H1 (cell line): ENCODE measurements at regions not wholly inside any gene's neighbourhood (a gene's known extent, or its start where the extent isn't known, plus 50 kb on each side); places are given as distances from the start of the nearest gene placed in this dataset.

Experiments
- CTCF ChIA-PET: fragments of 300-600 bp; sonication (Branson Sonifier 250); formaldehyde crosslinking; loops from one replicate; lab custom pipeline; 2021; ENCODE audit not compliant: partially characterized antibody; lab: Charles Lee
- POLR2A ChIA-PET: fragments of 300-600 bp; sonication (Branson Sonifier 250); formaldehyde crosslinking; loops from one replicate; lab custom pipeline; 2021; ENCODE audit warnings: inconsistent platforms; ENCODE audit not compliant: partially characterized antibody; lab: Charles Lee
- DNase-seq, 2 experiments: peaks; one replicate each; pipeline versions ENCODE4 v3.0.0 to v3.0.0-alpha.2; 2010 to 2022; ENCODE audit warnings: low spot score in 2 of 2, low read depth in 1 of 2, mixed read lengths in 1 of 2
- FAIRE-seq: peaks from 2 replicates; lab custom pipeline; 2011; peaks lifted over from hg19 to GRCh38; lab: Jason Lieb, UNC
- H2AFZ ChIP-seq: 2 replicates; pipeline ENCODE4 v1.8.1; 2012; ENCODE audit warnings: low read length, inconsistent platforms
- H2AK5ac ChIP-seq: 2 replicates; pipeline ENCODE4 v1.6.1; 2013; ENCODE audit warnings: low read depth, low read length
- H2BK120ac ChIP-seq: replicated peaks from 2 replicates; pipeline ENCODE3; 2013; ENCODE audit warnings: low read depth, low read length, inconsistent platforms
- H2BK12ac ChIP-seq: 2 replicates; pipeline ENCODE4 v1.6.1; 2013; ENCODE audit warnings: low read depth, low read length
- H2BK15ac ChIP-seq: 2 replicates; pipeline ENCODE4 v1.6.1; 2013; ENCODE audit warnings: low read length
- H2BK20ac ChIP-seq: 2 replicates; pipeline ENCODE4 v1.6.1; 2013; ENCODE audit warnings: low read length
- H2BK5ac ChIP-seq: 2 replicates; pipeline ENCODE4 v1.6.1; 2013; ENCODE audit warnings: low read depth, low read length
- H3K14ac ChIP-seq: 2 replicates; pipeline ENCODE4 v1.6.1; 2013; ENCODE audit warnings: inconsistent platforms; ENCODE audit not compliant: insufficient read length
- H3K18ac ChIP-seq: 2 replicates; pipeline ENCODE4 v1.6.1; 2013; ENCODE audit warnings: low read length; ENCODE audit errors: extremely low read depth
- H3K23ac ChIP-seq: 2 replicates; pipeline ENCODE4 v1.6.1; 2013; ENCODE audit warnings: inconsistent platforms; ENCODE audit not compliant: insufficient read length
- H3K23me2 ChIP-seq: 2 replicates; pipeline ENCODE4 v1.6.1; 2013; ENCODE audit warnings: low read depth, low read length
- H3K27ac ChIP-seq: 2 replicates; pipeline ENCODE4 v1.6.1; 2011; ENCODE audit warnings: low read depth, low read length, inconsistent platforms
- H3K27me3 ChIP-seq, 4 experiments: replicated peaks in 1 of 4; 1 replicate in 1 of 4; 2 replicates in 3 of 4; pipeline versions ENCODE4 v1.6.1 to v1.8.1; 2011 to 2013; ENCODE audit warnings: low read length in 3 of 4, mild to moderate bottlenecking in 3 of 4, inconsistent platforms in 2 of 4, mixed read lengths in 2 of 4, moderate library complexity in 1 of 4; ENCODE audit not compliant: control insufficient read depth in 3 of 4, insufficient read depth in 3 of 4; ENCODE audit errors: extremely low read depth in 1 of 4
- H3K36me3 ChIP-seq, 4 experiments: 2 replicates each; pipeline versions ENCODE4 v1.6.1 to v1.8.1; 2011 to 2013; ENCODE audit warnings: mild to moderate bottlenecking in 4 of 4, low read length in 3 of 4, moderate library complexity in 2 of 4, control low read depth in 1 of 4, inconsistent platforms in 1 of 4; ENCODE audit not compliant: insufficient read depth in 4 of 4, control insufficient read depth in 2 of 4
- H3K4ac ChIP-seq: replicated peaks from 2 replicates; pipeline ENCODE3; 2013; ENCODE audit warnings: low read length, low read depth, mixed read lengths, inconsistent platforms; ENCODE audit not compliant: insufficient read length
- H3K4me1 ChIP-seq, 4 experiments: replicated peaks in 1 of 4; 1 replicate in 1 of 4; 2 replicates in 3 of 4; pipeline versions ENCODE4 v1.6.1 to v1.8.1; 2011 to 2013; ENCODE audit warnings: low read length in 3 of 4, inconsistent platforms in 2 of 4, mixed read lengths in 1 of 4; ENCODE audit not compliant: insufficient read depth in 4 of 4, control insufficient read depth in 3 of 4
- H3K4me2 ChIP-seq, 2 experiments: 2 replicates each; pipeline versions ENCODE4 v1.6.1 to v1.8.1; 2011 to 2013; ENCODE audit warnings: low read depth in 2 of 2, low read length in 2 of 2, control low read depth in 1 of 2, inconsistent platforms in 1 of 2, mild to moderate bottlenecking in 1 of 2; ENCODE audit not compliant: insufficient read depth in 1 of 2
- H3K4me3 ChIP-seq, 4 experiments: fragments of 200-600, 300-600 bp in 1 of 4; sonication (generic), shearing (Covaris generic), sonication (Bioruptor Twin) in 1 of 4; 2 replicates each; pipeline versions ENCODE4 v1.5.1 to v1.8.1; 2011 to 2016; ENCODE audit warnings: low read length in 4 of 4, low read depth in 3 of 4, control low read depth in 2 of 4, inconsistent platforms in 2 of 4, mild to moderate bottlenecking in 2 of 4, mixed read lengths in 1 of 4, moderate library complexity in 1 of 4; ENCODE audit not compliant: insufficient read depth in 2 of 4; ENCODE audit errors: extremely low read depth in 1 of 4
- H3K56ac ChIP-seq: replicated peaks from 2 replicates; pipeline ENCODE3; 2013; ENCODE audit warnings: low read depth, mild to moderate bottlenecking, mixed read lengths, low read length, inconsistent platforms; ENCODE audit not compliant: insufficient read length
- H3K79me1 ChIP-seq: 2 replicates; pipeline ENCODE4 v1.6.1; 2013; ENCODE audit warnings: low read depth, low read length, control low read depth
- H3K79me2 ChIP-seq, 2 experiments: 2 replicates each; pipeline versions ENCODE4 v1.6.1 to v1.8.1; 2012 to 2013; ENCODE audit warnings: low read length in 2 of 2, mild to moderate bottlenecking in 2 of 2, inconsistent platforms in 1 of 2; ENCODE audit not compliant: insufficient read depth in 2 of 2, control insufficient read depth in 1 of 2
- H3K9ac ChIP-seq, 4 experiments: replicated peaks in 1 of 4; 1 replicate in 1 of 4; 2 replicates in 3 of 4; pipeline versions ENCODE4 v1.6.1 to v1.8.1; 2011 to 2013; ENCODE audit warnings: low read depth in 3 of 4, low read length in 3 of 4, control low read depth in 2 of 4, mild to moderate bottlenecking in 2 of 4, moderate library complexity in 2 of 4, inconsistent platforms in 1 of 4; ENCODE audit errors: extremely low read depth in 1 of 4
- H3K9me3 ChIP-seq, 2 experiments: 2 replicates each; pipeline versions ENCODE4 v1.6.1 to v1.8.1; 2012 to 2013; ENCODE audit warnings: mild to moderate bottlenecking in 2 of 2, moderate library complexity in 2 of 2, control low read depth in 1 of 2, inconsistent platforms in 1 of 2, low read depth in 1 of 2, low read length in 1 of 2, mixed read lengths in 1 of 2; ENCODE audit not compliant: insufficient read depth in 2 of 2
- H4K20me1 ChIP-seq, 2 experiments: replicated peaks in 1 of 2; 2 replicates each; pipeline versions ENCODE3 to v1.8.1; 2011 to 2013; ENCODE audit warnings: inconsistent platforms in 2 of 2, low read length in 2 of 2, mild to moderate bottlenecking in 1 of 2; ENCODE audit not compliant: insufficient read depth in 2 of 2, control insufficient read depth in 1 of 2
- H4K5ac ChIP-seq: 2 replicates; pipeline ENCODE4 v1.6.1; 2013; ENCODE audit warnings: low read length, low read depth, mixed read lengths, inconsistent platforms; ENCODE audit not compliant: insufficient read length
- H4K8ac ChIP-seq: 2 replicates; pipeline ENCODE4 v1.8.0; 2013; ENCODE audit warnings: mild to moderate bottlenecking, moderate library complexity, low read length, inconsistent platforms; ENCODE audit not compliant: insufficient read depth; ENCODE audit errors: extremely low read depth
- H4K91ac ChIP-seq: replicated peaks from 2 replicates; pipeline ENCODE3; 2013; ENCODE audit warnings: low read length, mixed read lengths, inconsistent platforms; ENCODE audit not compliant: insufficient read length
- ASH2L ChIP-seq: fragments of 200-600, 300-600 bp; sonication (generic); IDR thresholded peaks from one replicate; pipeline ENCODE4 v1.7.1; 2017; ENCODE audit warnings: low read length
- CEBPB ChIP-seq: IDR thresholded peaks from 2 replicates; pipeline ENCODE4 v1.6.1; 2012; ENCODE audit warnings: low read depth, low read length
- CREB1 ChIP-seq: IDR thresholded peaks from 2 replicates; pipeline ENCODE4 v1.6.1; 2012; ENCODE audit warnings: inconsistent platforms
- HDAC6 ChIP-seq: IDR thresholded peaks from one replicate; pipeline ENCODE4 v1.7.1; 2012; ENCODE audit warnings: low read depth, mild to moderate bottlenecking, inconsistent platforms, low read length, moderate library complexity
- KDM5A ChIP-seq: fragments of 200-600 bp; IDR thresholded peaks from 2 replicates; pipeline ENCODE4 v1.7.1; 2012; ENCODE audit warnings: mild to moderate bottlenecking, low read length, inconsistent platforms, mixed read lengths
- RNF2 ChIP-seq: fragments of 200-900, 300-1000 bp; sonication (generic); IDR thresholded peaks from 2 replicates; pipeline ENCODE4 v1.7.1; 2016; ENCODE audit warnings: borderline replicate concordance, low read depth, mild to moderate bottlenecking, antibody characterized with exemption, low read length; ENCODE audit not compliant: poor library complexity, severe bottlenecking; ENCODE audit errors: missing control alignments
- SIX5 ChIP-seq: IDR thresholded peaks from 2 replicates; pipeline ENCODE4 v1.6.1; 2011; ENCODE audit warnings: mild to moderate bottlenecking, low read depth, low read length
- SP4 ChIP-seq: IDR thresholded peaks from 2 replicates; pipeline ENCODE4 v1.6.1; 2012; ENCODE audit warnings: low read length, inconsistent platforms
- TBP ChIP-seq: IDR thresholded peaks from 2 replicates; pipeline ENCODE4 v1.6.1; 2011; ENCODE audit warnings: low read depth, low read length, improper control_type of control experiment
- ZNF274 ChIP-seq: IDR thresholded peaks from 2 replicates; pipeline ENCODE4 v1.7.0; 2012; ENCODE audit warnings: low read length, borderline replicate concordance; ENCODE audit errors: extremely low read depth
- WGBS, 2 experiments: shearing (Covaris generic) in 1 of 2; methylation state at CpG; one replicate each; pipeline versions ENCODE4 v1.1.6 to v1.1.7; 2013 to 2015; ENCODE audit warnings: low lambda C conversion rate in 2 of 2, mixed read lengths in 2 of 2, inconsistent platforms in 1 of 2, low coverage in 1 of 2, missing lambda C conversion rate in 1 of 2; ENCODE audit not compliant: insufficient replicate concordance in 2 of 2, insufficient coverage in 1 of 2, insufficient read length in 1 of 2; ENCODE audit errors: extremely low coverage in 1 of 2, missing lambda C conversion rate in 1 of 2; 5-methylcytosine and 5-hydroxymethylcytosine counted together

GRCh38 chr2:183656121-183656520, 531.9 kb downstream of the NUP35 start:
- H3K27me3 ChIP-seq = no peaks in the 10 kb centered on the region
- H3K23ac ChIP-seq = no peak overlapping the region
- TF ChIP-seq ASH2L (no peak), HDAC6 (no peak), KDM5A (no peak), ZNF274 (no peak), SP4 (no peak), SIX5 (no peak), CEBPB (no peak), CREB1 (no peak), RNF2 (no peak), TBP (no peak)
- TF ChIP-seq, all 59 proteins: peak for 0
- H3K4me1 ChIP-seq = no peaks in the 10 kb centered on the region
- no peak for DNase-seq
- no peak overlapping the region for H3K18ac ChIP-seq
- no peak overlapping the region for H2AK5ac ChIP-seq
- H3K23me2 ChIP-seq = no peaks in the 10 kb centered on the region
- no peak overlapping the region for H3K4me2 ChIP-seq
- H2BK120ac ChIP-seq = no peak overlapping the region
- H3K4ac ChIP-seq = no peak overlapping the region
- no peak overlapping the region for H3K56ac ChIP-seq
- POLR2A ChIA-PET = no interaction called here
- H3K14ac ChIP-seq = no peak overlapping the region
- H2BK12ac ChIP-seq = no peak overlapping the region
- WGBS, 2 experiments = 90% methylated on average over 1 of the region's 1 CpG; no CpG with 5 or more reads in 1 of the 2 experiments
- peaks cover 3% of the 10 kb centered on the region in 2 experiments; a peak in 1 of 4 replicates for H3K9me3 ChIP-seq
- H4K5ac ChIP-seq = no peak overlapping the region
- FAIRE-seq = no peak
- H3K79me1 ChIP-seq = no peaks in the 10 kb centered on the region
- H3K27ac ChIP-seq = no peak overlapping the region
- H4K91ac ChIP-seq = no peak overlapping the region
- H3K36me3 ChIP-seq = no peaks in the 10 kb centered on the region
- H2BK20ac ChIP-seq = no peak overlapping the region
- H2BK15ac ChIP-seq = no peak overlapping the region
- no peak overlapping the region for H2BK5ac ChIP-seq
- no peak overlapping the region for H2AFZ ChIP-seq
- no peak overlapping the region for H4K8ac ChIP-seq
- H4K20me1 ChIP-seq = no peaks in the 10 kb centered on the region
- H3K9ac ChIP-seq = no peak overlapping the region
- H3K79me2 ChIP-seq = no peaks in the 10 kb centered on the region
- no peak overlapping the region for H3K4me3 ChIP-seq
- CTCF ChIA-PET = no interaction called here
